HuH-7.5 (cell line): ENCODE measurements at regions not wholly inside any gene's neighbourhood (a gene's known extent, or its start where the extent isn't known, plus 50 kb on each side); places are given as distances from the start of the nearest gene placed in this dataset.

ENCODE experiments used
- DNase-seq: peaks from one replicate; pipeline ENCODE4 v3.0.0; 2011; ENCODE audit warnings: low spot score

- DNase-seq, result no peak
Observed at GRCh38 chr2:220281771-220282170, 654.3 kb downstream of the SLC4A3 start.

GRCh38 chr2:220282236-220282635 lies 654.8 kb downstream of the SLC4A3 start:
- no peak for DNase-seq

- no peak for DNase-seq
Observed at GRCh38 chr2:220293966-220294365, 666.5 kb downstream of the SLC4A3 start.

GRCh38 chr2:220296174-220296573 lies 668.7 kb downstream of the SLC4A3 start:
- DNase-seq, result no peak

- DNase-seq, result no peak
Observed at GRCh38 chr2:220297093-220297492, 669.7 kb downstream of the SLC4A3 start.

GRCh38 chr2:220300806-220301205 lies 673.4 kb downstream of the SLC4A3 start:
- no peak for DNase-seq

- no peak for DNase-seq
Observed at GRCh38 chr2:220302756-220303155, 675.3 kb downstream of the SLC4A3 start.

GRCh38 chr2:220309215-220309614 lies 681.8 kb downstream of the SLC4A3 start:
- no peak for DNase-seq

- no peak for DNase-seq
Observed at GRCh38 chr2:220310451-220310861, 683.0 kb downstream of the SLC4A3 start.

GRCh38 chr2:220315098-220315823 lies 687.8 kb downstream of the SLC4A3 start:
- no peak for DNase-seq

- no peak for DNase-seq
Observed at GRCh38 chr2:220318037-220318436, 690.6 kb downstream of the SLC4A3 start.

- no peak for DNase-seq
Observed at GRCh38 chr2:220318508-220318907, 691.1 kb downstream of the SLC4A3 start.

GRCh38 chr2:220320326-220320725 lies 692.9 kb downstream of the SLC4A3 start:
- DNase-seq, result no peak

GRCh38 chr2:220332886-220333285 lies 705.5 kb downstream of the SLC4A3 start:
- no peak for DNase-seq

GRCh38 chr2:220334210-220334609 lies 706.8 kb downstream of the SLC4A3 start:
- no peak for DNase-seq

- no peak for DNase-seq
Observed at GRCh38 chr2:220334871-220335590, 707.6 kb downstream of the SLC4A3 start.

- no peak for DNase-seq
Observed at GRCh38 chr2:220335591-220335915, 708.1 kb downstream of the SLC4A3 start.

- DNase-seq, result no peak
Observed at GRCh38 chr2:220336771-220337170, 709.3 kb downstream of the SLC4A3 start.

GRCh38 chr2:220337611-220338440 lies 710.4 kb downstream of the SLC4A3 start:
- DNase-seq, result no peak

- DNase-seq, result no peak
Observed at GRCh38 chr2:220341014-220341413, 713.6 kb downstream of the SLC4A3 start.

GRCh38 chr2:220346919-220347318 lies 719.5 kb downstream of the SLC4A3 start:
- DNase-seq, result no peak

GRCh38 chr2:220347626-220348025 lies 720.2 kb downstream of the SLC4A3 start:
- DNase-seq, result no peak

- DNase-seq, result no peak
Observed at GRCh38 chr2:220348206-220348605, 720.8 kb downstream of the SLC4A3 start.
